IPS-NIHi11 (cell line): ENCODE measurements at regions not wholly inside any gene's neighbourhood (a gene's known extent, or its start where the extent isn't known, plus 50 kb on each side); places are given as distances from the start of the nearest gene placed in this dataset.
"Not testable (repeated sequence)": the region's sequence is repeated elsewhere in the genome, so short reads cannot be mapped to it uniquely, and the experiment has no call there.

Source experiments
- DNase-seq: peaks from one replicate; pipeline ENCODE4 v3.0.0; 2012; ENCODE audit warnings: mixed read lengths, low spot score

DNA sequence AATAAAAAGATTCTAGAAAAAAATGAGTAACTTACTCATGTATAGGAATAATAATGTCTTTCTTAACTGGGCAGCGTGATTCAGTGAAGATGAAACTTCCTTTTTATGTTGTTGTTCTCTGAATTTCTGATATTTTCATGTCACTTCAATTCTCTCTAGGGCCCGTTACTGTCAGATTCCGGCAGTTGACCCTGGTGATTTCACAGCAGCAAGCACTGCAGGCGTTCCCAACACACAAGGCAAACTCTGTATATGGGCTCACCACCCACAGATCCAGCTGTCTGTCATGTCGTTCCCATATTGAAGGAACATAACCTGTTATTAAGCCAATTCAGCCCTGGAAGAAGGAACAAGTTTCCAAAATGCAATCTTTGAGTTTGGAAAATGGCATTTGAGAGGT, 288.3 kb upstream of the GALNTL6 start:
- no peak for DNase-seq

DNA sequence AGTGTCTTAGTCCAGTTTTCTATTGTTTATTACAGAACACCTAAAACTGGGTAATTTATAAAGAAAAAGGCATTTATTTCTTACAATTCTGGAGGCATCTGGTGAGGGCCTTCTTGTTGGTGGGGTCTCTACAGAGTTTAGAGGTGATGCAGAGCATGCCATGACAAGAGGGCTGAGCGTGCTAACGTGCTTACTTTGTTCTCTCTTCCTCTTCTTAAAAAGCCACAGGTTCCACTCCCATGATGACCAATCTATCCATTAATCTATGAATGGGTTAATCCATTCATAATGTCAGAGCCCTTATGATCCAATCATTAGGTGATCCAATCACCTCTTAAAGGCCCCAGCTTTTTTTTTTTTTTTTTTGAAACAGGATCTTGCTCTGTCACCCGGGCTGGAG, 291.5 kb upstream of the GALNTL6 start:
- no peak for DNase-seq

DNA sequence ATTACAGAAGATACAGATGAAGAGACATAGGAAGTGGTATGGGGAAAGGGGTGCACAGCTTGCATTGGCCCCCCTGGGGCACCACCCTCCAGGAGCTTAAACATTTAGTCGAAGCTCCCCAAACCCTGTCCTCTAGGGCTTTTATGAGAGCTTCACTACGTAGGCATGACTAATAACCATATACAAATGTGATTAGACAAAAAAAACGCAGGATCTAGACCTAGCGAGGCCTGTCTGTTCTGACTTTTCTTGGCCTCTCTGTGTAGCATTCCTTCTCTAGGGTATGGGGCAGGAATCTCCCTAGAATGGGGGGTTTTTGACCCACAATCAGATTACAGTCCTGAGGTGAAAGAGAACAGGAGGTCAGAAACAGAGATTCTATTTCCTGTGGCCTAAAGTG, 293.7 kb upstream of the GALNTL6 start:
- DNase-seq: no peak

DNA sequence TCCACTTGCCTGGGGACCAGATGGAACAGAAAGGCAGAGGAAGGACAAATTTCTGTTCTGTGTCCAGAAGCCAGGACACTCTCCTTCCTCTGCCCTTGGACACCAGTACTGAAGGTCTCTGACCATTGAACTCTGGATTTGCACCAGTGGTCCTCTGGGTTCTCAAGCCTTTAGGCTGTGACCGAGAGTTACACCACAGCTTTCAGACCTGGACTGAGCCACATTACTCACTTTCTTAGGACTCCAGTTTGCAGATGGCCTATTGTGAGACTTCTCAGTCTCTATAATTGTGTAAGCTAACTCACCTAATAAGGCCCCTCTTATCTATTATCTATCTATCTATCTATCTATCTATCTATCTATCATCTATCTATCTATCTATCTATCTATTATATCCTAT, 295.3 kb upstream of the GALNTL6 start:
- no peak for DNase-seq

DNA sequence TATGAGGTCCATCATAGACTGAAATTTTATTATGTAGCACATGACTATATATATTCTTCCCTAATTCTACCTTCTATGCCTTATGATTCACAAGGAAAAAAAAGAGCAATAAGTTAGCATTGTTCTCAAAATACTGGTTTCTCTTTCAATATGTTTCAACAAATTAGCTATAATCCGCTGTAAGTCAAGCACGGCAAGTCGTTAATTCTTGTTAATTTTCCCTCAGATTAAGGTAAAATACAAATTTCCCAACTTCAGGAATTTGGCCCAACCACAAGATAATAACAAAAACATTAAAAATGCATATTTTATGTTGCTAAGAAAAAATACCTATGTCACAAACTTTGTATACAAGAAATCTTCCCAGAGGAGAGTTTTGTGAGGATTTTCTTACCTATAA, 296.5 kb upstream of the GALNTL6 start:
- DNase-seq: no peak

DNA sequence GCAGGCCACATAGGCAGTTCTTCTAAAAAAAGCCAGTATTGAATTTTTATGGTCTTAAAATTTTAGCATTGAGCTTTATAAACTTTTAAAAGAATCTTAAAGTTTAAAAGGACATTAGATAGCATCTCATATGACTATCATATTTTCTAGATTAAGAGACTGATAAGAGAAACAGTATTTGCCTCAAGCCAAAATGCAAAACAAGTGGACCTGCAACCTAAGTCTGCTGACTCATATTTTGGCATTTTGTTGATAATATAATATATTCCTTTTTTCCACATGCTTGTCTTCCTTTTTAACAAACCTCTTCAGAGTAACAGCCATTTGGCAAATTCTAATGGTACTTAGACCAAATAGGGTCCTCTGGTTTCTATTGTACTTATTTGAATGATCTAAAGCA, 328.5 kb upstream of the GALNTL6 start:
- no peak for DNase-seq

DNA sequence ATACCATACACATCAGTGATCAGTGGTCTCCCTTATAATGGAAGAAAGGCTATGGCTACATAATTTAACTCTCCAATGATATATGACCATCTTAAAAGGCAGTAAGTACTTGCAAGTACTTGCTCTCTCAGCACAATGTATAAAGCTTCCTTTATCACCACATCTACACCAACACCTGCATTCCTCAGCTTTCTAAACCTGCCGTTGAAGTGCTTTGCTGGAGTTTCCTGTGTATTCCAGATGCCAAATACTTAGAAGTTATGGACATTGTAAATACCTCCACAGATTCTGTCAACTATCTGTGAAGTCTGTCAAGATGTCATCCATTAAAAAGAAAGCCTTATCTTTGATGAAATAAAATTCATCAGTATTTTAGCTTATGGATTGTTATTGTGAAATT, 335.0 kb upstream of the GALNTL6 start:
- DNase-seq: no peak

DNA sequence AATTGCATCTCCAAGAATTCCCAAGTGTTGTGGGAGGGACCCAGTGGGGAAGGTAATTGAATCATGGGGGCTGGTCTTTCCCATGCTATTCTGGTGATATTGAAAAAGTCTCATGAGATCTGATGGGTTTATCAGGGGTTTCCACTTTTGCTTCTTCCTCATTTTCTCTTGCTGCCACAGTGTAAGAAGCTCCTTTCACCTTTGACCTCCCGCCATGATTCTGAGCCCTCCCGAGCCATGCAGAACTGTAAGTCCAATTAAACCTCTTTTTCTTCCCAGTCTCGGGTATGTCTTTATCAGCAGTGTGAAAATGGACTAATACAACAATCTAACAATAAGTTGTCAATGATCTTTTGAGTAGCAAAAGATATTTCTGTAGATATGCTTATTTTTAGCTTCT, 338.1 kb upstream of the GALNTL6 start:
- DNase-seq: not testable (repeated sequence)

DNA sequence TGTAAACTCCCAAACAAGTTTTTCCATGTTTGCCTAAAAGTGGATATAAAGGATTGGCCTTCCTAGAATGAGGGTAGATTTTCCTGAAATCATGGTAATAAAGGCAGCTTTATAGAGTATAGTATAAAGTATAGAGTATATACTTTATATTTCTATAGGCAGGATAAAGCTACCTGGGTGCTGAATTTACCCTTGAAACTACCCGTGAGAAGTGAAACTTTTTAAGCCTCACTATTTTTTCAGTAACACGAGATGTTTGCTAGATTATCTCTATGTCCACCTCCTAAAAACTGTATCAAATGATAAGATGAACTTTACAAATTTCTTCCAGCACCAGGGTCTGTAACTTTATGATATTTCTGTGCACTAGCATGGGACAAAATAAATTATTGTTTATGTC, 340.0 kb upstream of the GALNTL6 start:
- DNase-seq: no peak

DNA sequence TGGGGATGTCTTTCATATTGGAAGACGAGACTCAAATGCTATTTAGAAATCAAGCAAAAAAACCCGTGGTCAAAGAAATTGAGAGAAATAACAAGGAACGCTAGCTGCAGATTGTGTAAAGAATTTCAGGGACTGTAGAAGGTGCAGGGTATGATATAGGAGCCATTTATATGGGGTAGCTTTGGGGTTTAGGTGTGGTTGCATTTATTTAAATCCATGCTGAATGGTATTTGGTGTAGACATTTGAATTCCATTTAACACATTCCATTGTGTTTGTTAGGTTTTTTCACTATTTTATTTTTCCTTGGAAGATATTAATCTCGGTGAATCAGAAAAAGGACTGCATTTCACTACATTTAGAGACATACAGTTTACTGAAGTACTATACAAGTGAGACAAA, 341.0 kb upstream of the GALNTL6 start:
- DNase-seq: no peak

DNA sequence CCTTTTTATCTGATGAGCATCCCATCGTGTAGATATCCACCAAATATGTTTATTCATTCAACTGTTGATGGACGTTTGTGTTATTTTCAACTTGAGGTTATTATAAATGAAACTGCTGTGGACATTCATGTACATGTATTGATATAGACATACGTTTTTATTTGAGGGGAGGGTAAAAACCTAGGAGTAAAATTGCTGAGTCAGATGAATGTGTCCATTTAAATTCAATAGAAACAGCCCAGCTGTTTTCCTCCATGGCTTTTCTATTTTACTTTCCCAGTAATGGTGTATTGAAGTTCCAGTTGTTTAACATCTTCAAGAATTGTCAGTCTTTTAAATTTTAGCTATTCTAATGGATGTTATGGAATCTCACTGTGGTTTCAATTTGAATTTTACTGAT, 348.7 kb upstream of the GALNTL6 start:
- DNase-seq: no peak

DNA sequence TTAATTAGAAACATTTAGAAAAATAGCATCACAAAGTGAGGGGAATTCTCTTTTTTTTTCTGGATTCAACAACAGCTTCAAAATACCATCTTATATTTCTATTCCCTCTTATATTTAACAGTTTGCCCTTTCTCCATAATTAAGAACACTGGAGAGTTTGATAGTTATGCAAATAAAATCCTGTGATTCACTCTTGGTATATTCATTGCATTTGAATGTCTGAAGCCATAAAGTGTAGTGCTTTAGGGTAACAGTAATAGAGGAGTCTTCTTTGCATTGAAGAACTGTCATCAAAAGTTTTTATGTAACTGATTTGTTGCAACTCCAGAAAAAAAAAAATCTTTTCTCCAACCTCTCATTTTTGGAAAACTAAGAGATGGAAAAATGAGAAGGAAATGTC, 352.0 kb upstream of the GALNTL6 start:
- DNase-seq: no peak

DNA sequence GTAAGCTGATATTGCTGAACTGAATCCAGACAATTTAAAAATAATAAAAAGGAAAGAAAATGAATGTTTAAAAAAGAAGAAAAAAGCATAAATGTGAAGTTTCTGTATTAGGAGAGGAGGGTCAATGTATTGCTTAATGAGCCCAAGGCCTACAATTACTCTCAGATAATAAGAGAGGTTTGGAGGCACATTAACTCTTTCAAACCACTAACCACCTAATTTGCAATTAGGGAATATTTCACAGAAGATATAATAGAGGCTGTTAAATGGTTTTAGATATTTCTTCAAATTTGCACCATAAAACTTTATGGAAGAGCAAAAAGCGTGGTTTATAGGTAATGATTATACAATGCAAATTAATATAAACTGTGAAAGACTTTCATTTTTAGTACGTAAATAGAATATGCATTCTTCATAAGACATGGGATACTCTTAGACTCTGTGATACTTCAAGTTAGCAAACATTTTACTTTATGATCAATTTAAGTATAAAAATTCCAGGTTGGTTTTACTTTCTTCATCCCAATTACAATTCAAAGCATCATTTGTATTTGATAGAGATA, 364.2 kb upstream of the GALNTL6 start:
- no peak for DNase-seq

DNA sequence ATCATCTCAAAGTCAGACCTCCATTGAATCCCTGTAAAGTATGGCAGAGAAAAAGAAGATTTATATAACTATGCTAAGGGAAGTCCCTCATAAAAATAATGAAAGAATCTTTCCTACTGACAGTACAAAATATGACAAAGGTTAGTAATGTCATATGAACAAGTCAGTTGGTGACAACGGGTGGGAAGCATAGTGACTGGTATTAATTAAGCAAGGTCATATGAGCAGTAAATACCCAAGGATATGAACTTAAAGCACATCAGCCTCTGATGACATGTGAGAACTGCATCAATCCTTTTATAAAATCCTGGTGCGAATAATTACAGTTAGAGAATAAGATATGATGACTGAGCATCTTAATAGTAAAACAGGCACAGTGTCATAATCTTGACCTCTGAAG, 364.8 kb upstream of the GALNTL6 start:
- no peak for DNase-seq

DNA sequence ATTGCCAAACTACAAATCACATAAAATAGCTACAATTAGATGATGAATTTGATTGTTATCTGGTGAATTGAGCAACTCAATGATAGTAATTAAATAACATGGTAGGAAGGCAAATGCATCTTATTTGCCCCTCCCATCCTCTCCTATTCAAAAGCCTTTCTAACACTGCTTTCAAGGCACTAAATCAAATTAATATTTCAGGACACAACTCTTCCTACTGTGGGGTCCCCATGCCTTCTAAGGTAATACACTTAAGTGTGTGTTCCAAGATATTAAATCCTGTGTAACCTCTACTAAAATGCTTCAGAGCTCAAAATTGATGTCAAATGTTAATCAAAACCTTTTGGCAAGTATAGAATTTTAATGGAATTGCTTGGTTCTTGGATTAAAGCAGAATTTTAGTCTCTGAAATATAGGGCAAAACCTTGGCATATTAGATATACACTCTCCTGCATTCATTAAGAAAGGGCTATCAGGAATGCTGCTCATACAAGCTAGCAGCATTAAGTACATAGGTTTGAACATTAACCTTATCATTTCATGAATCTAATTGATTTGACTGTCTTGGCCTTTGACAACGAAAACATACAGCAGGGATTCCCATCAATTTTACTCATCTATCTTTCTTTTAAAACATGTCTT, 371.8 kb upstream of the GALNTL6 start:
- DNase-seq: no peak

DNA sequence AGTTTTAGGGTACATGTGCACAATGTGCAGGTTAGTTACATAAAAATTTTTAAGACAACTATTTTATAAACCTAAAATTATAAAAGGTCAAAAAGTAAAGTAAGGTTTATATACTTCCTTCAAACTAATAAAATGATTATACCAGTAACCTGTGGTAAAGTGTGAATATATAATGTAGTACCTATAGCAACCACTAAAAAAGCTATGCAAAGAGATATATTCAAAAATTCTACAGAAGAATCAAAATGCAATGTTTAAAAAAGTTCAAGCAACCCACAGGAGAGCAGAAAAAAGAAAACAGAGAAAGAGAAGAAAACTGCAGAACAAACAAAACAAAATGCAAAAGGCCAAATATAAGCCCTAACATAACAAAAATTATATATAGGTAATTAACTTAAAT, 379.5 kb upstream of the GALNTL6 start:
- DNase-seq: no peak

DNA sequence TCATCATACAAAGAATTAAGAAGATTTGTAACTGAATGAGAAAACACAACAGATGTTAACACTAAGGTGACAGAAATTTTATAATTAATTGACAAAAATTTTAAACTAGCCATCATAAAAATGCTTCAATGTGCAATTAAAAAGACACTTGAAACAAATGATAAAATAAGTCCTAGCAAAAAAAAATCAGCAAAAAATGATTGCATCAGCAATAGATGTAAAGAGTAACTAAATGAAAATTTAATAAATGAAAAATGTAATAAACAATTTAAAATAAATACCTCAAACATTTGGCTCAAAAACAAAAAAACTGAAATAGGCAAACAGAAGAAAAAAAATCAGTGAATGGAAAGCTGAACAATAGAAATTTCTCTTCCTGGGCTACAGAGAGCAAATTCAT, 380.7 kb upstream of the GALNTL6 start:
- DNase-seq: no peak

DNA sequence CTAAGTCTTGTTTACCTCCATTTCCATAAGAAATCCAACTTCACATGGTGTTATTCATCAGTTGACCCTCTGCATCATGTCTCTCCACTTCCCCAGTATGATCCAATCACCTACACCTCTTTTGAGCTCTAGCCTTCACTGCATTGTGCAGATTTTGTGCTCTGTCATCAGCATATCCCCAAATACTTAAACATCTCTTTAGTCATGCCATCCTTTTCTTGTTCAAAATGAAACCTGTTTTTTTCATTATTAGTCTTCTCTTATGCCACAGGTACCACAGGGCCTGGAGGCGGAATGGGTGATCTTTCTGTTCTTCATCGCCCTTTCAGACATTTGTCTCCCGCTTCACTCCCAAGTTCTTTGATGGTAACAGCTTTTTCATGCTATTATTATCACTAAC, 382.7 kb upstream of the GALNTL6 start:
- DNase-seq: no peak

DNA sequence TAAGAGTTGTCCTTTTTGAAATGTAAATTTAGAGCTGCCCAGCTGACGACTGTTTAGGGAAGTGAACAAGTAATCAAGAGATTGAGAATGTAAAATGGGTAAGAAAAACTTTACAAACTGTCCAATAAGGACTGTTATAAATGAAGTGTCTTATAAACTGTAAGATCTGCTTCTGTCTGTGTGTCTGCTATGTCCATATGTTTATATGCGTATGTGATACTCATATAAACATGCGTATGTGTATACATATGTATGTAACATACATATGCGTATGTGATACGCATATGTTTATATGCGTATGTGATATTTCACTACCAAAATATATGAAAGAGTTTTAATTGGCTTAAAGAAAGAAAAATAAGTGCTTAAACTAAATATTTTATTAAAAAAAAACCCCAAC, 416.0 kb upstream of the GALNTL6 start:
- DNase-seq: no peak

DNA sequence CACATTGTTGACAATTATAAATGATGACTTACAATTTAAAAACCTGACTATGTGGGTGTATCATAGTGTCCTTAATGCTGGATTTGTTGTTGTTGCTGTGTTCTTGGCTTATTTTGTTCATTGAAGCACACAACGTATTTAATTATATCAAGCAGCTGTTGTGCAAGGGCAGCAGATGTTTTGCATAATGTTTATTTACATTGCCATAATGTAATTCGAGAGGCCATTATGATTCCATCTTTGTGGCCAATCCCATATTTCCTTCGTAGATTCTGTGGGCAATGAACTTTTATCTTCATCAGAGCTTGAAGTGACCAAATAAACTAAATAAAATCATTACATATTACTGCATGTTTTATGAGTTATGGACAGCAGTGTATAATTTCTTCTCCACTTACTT, 422.6 kb upstream of the GALNTL6 start:
- no peak for DNase-seq

DNA sequence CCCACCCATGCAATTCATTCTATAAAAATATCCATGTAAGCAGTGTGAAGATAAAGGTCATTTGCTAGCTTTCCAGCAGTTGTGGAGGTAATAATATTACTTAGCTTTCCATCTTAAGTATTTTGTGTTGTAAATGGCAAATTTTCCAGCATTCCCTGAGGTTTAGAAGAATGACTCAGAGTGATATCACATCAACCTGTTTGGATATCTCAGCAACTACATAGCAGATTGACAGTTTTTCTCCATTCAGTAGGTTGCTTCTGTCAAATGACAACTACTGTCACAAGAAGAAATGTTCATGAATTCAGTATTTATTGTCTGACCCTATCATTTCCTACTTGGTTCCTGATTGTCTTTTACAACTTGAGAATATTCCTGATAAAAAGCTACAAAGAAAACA, 434.9 kb upstream of the GALNTL6 start:
- no peak for DNase-seq

DNA sequence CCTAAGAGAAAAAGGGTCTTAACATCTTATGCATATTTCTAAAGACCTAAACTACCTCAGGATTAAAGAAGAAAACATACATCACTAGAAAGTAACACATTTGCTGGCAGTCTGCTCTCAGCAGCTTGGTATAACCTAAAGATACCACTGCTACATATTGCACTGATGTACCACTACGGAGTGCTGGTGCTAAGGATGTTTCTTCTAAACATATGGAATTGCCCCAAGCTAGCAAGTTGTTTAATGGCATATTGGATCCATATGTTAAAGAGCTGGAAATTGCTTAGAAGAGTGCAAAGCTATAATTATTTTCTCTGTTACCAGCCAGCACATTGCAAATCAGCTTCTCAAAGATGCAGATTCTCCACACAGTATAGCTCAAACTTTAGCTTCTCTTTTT, 436.5 kb upstream of the GALNTL6 start:
- no peak for DNase-seq

DNA sequence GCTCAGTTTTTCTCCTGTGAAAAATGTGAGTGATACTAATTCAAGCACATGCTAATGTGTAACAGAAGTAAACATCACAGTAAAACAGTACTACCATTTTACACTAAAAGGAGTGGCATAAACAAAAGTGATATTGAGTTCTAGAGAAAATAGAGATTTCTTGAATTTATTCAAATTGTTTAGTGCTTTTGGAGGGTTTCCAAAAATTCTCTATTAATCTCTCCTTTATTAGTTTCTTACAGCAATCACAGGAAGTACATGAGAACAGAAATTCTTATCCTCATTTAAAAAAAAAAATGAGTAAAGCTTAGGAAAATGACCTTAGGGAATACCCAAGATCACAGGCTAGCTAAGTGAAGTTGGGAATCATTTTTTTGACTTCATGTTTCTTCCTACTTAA, 459.7 kb upstream of the GALNTL6 start:
- no peak for DNase-seq

DNA sequence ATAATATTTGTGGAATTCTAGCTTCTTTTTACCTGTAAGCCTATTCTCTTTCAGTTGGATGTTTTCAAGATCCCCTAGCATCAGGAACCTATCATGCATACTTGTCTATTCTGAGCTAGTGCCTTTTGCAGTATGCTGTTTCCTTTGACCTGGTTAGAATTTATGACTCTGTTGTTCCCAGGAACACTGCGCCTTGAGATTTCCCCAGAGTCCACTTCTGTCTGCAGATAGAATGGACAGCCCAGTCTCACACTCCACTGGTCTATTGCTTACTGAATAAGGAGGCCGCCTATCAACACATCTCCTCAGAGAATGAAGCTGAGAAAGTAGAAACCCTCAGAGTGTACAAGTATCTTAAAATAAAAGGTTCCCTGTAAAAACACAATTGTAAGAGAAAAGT, 465.1 kb upstream of the GALNTL6 start:
- DNase-seq: no peak

DNA sequence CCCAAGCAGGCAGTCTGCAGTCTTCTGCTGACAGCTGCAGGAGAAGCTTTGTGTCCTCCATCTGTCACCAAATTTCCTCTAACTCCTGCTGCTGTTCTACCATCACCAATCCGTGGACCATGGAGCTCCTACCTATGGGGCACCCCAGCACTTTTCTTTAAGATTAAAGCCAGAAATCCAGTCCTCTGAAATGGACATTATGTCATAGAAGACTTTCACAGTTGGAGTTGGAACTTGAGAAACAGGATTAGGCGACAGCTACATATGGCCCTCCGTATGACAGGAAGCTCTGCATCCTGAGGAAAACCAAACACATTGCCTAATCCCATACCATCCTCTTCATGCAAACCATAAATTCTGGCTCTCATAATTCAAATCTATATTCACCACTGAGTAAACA, 470.6 kb upstream of the GALNTL6 start:
- DNase-seq: no peak
